GM12878 (cell line): ENCODE measurements at regions not wholly inside any gene's neighbourhood (a gene's known extent, or its start where the extent isn't known, plus 50 kb on each side); places are given as distances from the start of the nearest gene placed in this dataset.

Source experiments
- ATAC-seq: fragments of 200-7000 bp; cut with Tn5 transposase; 3 replicates; pipeline ENCODE4 v1.9.1; 2020; ENCODE audit warnings: mild to moderate bottlenecking, moderate library complexity
- BruUV-seq: library from RNA; stranded (reverse); fragments of 400-500 nt; replicated peaks from 2 replicates; lab custom pipeline; 2021; lab: Mats Ljungman, UMichigan
- CTCF ChIA-PET: fragments of 300-600 bp; sonication (Branson Sonifier 250); formaldehyde crosslinking; extraction: SDS; loops from one replicate; lab custom pipeline; 2021; ENCODE audit warnings: inconsistent platforms; lab: Yijun Ruan, JAX
- POLR2A ChIA-PET: fragments of 350-600 bp; formaldehyde crosslinking; extraction: SDS; loops from one replicate; lab custom pipeline; 2021; ENCODE audit warnings: inconsistent platforms; lab: Charles Lee
- RAD21 ChIA-PET: fragments of 300-600 bp; sonication (Branson Sonifier 250); formaldehyde crosslinking; loops from one replicate; lab custom pipeline; 2023; ENCODE audit warnings: antibody characterized with exemption; ENCODE audit not compliant: unreplicated experiment; lab: Charles Lee
- SMC1A ChIA-PET: fragments of 300-600 bp; sonication (Branson Sonifier 250); formaldehyde crosslinking; loops from one replicate; lab custom pipeline; 2023; ENCODE audit not compliant: unreplicated experiment, uncharacterized antibody; lab: Charles Lee
- DNase-seq: peaks from one replicate; pipeline ENCODE4 v3.0.0-alpha.2; 2011; ENCODE audit warnings: low read depth, low spot score
- FAIRE-seq: peaks from 3 replicates; lab custom pipeline; 2011; peaks lifted over from hg19 to GRCh38; lab: Jason Lieb, UNC
- H2AFZ ChIP-seq: 2 replicates; pipeline ENCODE4 v1.6.0; 2011; ENCODE audit warnings: low read depth, low read length, control low read depth; ENCODE audit not compliant: control insufficient read depth
- H3K27ac ChIP-seq: 2 replicates; pipeline ENCODE4 v1.5.1; 2011; ENCODE audit warnings: control low read depth; ENCODE audit not compliant: control insufficient read depth, insufficient read depth
- H3K27me3 ChIP-seq, 2 experiments: replicated peaks in 1 of 2; 2 replicates each; pipeline versions ENCODE4 v1.6.0 to v1.6.1; 2011; ENCODE audit warnings: low read length in 1 of 2; ENCODE audit not compliant: control insufficient read depth in 2 of 2, insufficient read depth in 2 of 2
- H3K36me3 ChIP-seq, 2 experiments: 2 replicates each; pipeline ENCODE4 v1.5.1; 2011; ENCODE audit warnings: low read length in 1 of 2; ENCODE audit not compliant: control insufficient read depth in 2 of 2, insufficient read depth in 2 of 2
- H3K4me1 ChIP-seq: 2 replicates; pipeline ENCODE4 v1.6.1; 2011; ENCODE audit warnings: mild to moderate bottlenecking, low read length, moderate library complexity, mixed read lengths; ENCODE audit not compliant: control insufficient read depth, insufficient read depth
- H3K4me2 ChIP-seq: 2 replicates; pipeline ENCODE4 v1.6.0; 2011; ENCODE audit warnings: control low read depth; ENCODE audit not compliant: control insufficient read depth, insufficient read depth
- H3K4me3 ChIP-seq: fragments of 200-600 bp; sonication (generic); 2 replicates; pipeline ENCODE4 v1.5.1; 2016
- H3K79me2 ChIP-seq: 2 replicates; pipeline ENCODE4 v1.6.0; 2011; ENCODE audit warnings: low read length; ENCODE audit not compliant: control insufficient read depth, insufficient read depth
- H3K9ac ChIP-seq: 2 replicates; pipeline ENCODE4 v1.8.0; 2011; ENCODE audit warnings: low read length, control low read depth, mixed read lengths; ENCODE audit not compliant: control insufficient read depth, insufficient read depth
- H3K9me3 ChIP-seq: replicated peaks from 3 replicates; pipeline ENCODE4 v1.5.1; 2011; ENCODE audit warnings: mild to moderate bottlenecking, low read length; ENCODE audit not compliant: control insufficient read depth, insufficient read depth
- H4K20me1 ChIP-seq: 2 replicates; pipeline ENCODE4 v1.6.0; 2011; ENCODE audit not compliant: control insufficient read depth, insufficient read depth
- MEF2A ChIP-seq: IDR thresholded peaks from 2 replicates; pipeline ENCODE4 v1.6.1; 2011; ENCODE audit warnings: low read depth, mild to moderate bottlenecking, low read length, moderate library complexity; ENCODE audit not compliant: insufficient read depth
- SPI1 ChIP-seq: IDR thresholded peaks from 2 replicates; pipeline ENCODE4 v1.6.1; 2011; ENCODE audit warnings: low read depth, mild to moderate bottlenecking, low read length, moderate library complexity, borderline replicate concordance; ENCODE audit not compliant: insufficient read depth
- WGBS: methylation state at CpG from one replicate; pipeline ENCODE4 v1.1.6; 2016; ENCODE audit warnings: low lambda C conversion rate; ENCODE audit not compliant: insufficient replicate concordance, insufficient coverage; ENCODE audit errors: missing lambda C conversion rate; 5-methylcytosine and 5-hydroxymethylcytosine counted together
- in situ Hi-C: fragments of 300-500 bp; cut with MboI; formaldehyde crosslinking; loops from 9 replicates; pipeline ENCODE4 v1.14.3; 2018; ENCODE audit warnings: mixed read lengths
- intact Hi-C: fragments of 100-400 bp; cut with micrococcal nuclease; formaldehyde crosslinking; loops from one replicate; pipeline ENCODE4 v1.14.2; 2022; ENCODE audit not compliant: unreplicated experiment
- TF ChIP-seq, protein P1 (sequence below), 3 experiments: IDR thresholded peaks in 2 of 3; conservative IDR thresholded peaks in 1 of 3; 2 replicates each; pipeline ENCODE4 v1.5.1; 2011; ENCODE audit warnings: low read depth in 3 of 3, low read length in 3 of 3, mild to moderate bottlenecking in 3 of 3, control low read depth in 2 of 3, moderate library complexity in 2 of 3, inconsistent platforms in 1 of 3, mixed read lengths in 1 of 3; ENCODE audit not compliant: control insufficient read depth in 2 of 3, insufficient read depth in 1 of 3; ENCODE audit errors: extremely low read depth in 1 of 3

DNA sequence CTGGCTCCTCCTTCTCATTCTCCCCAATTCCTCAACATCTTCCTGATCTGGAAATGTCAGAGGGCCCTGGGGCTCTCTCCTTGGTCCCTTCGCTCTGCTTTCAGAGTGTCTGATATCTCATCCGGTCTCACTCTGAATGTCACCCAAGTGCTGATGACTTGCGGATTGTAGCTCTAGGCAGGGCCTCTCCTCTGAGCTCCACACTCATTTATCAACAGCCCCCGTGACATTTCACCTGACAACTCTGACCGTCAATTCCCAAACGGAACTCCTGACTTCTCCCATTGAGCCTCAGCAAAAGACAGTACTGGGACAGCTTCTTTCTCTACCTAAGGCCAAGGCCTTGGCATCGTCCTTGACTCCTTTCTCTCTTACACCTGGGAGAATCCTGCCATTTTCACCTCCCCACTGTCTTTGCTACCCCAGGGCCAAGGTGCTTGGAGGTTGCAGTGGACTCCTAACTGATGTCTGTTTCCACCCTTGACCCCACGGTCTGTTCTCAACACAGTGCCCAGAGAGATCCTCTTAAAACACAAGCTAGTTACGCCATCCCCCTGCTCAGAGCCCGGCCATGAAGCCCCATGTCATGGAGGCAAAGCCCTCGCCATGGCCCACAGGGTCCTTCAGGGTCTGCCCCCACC lies 57.5 kb upstream of the THY1 start:
- in situ Hi-C loops, result loop anchor here (5.0 kb wide), 1 partner anchor 57 kb away; no protein-coding TSS in a partner anchor
- H3K9me3 ChIP-seq, result no peaks in the 10 kb centered on the region; the same call in 2 of the 3 replicates
- no peak overlapping the region for H2AFZ ChIP-seq
- intact Hi-C loops, result loop anchor here (1.0 to 10.0 kb wide), 6 partner anchors 54 to 744 kb away; partner anchors contain the start of gene NECTIN1
- RAD21 ChIA-PET, result interaction anchor here (0.8 to 2.4 kb wide), 7 partner anchors 54 to 628 kb away, joined by 3 to 13 read pairs (median 4); partner anchors contain the start of gene NECTIN1
- H4K20me1 ChIP-seq, result no peaks in the 10 kb centered on the region
- DNase-seq, result no peak
- SMC1A ChIA-PET, result interaction anchor here (0.8 to 2.0 kb wide), 5 partner anchors 13 to 628 kb away, joined by 4 to 6 read pairs (median 5); no protein-coding TSS in a partner anchor
- no peak overlapping the region for H3K27ac ChIP-seq
- H3K79me2 ChIP-seq, result no peaks in the 10 kb centered on the region
- no peak for FAIRE-seq
- H3K36me3 ChIP-seq, result no peaks in the 10 kb centered on the region
- TF ChIP-seq SPI1, result no peak
- no peaks in the 10 kb centered on the region for H3K4me1 ChIP-seq
- CTCF ChIA-PET, result interaction anchor here (0.6 to 2.0 kb wide), 12 partner anchors 13 to 628 kb away, joined by 3 to 13 read pairs (median 5); no protein-coding TSS in a partner anchor
- H3K27me3 ChIP-seq, result no peaks in the 10 kb centered on the region; a peak in 1 of 4 replicates
- no peak overlapping the region for H3K4me2 ChIP-seq
- POLR2A ChIA-PET, result no interaction called here
- 41% methylated on average over 11 of the region's 11 CpGs for WGBS
- BruUV-seq, result no TSS peak
- no peak overlapping the region for H3K4me3 ChIP-seq
- H3K9ac ChIP-seq, result no peak overlapping the region
- ATAC-seq, result no peak

DNA sequence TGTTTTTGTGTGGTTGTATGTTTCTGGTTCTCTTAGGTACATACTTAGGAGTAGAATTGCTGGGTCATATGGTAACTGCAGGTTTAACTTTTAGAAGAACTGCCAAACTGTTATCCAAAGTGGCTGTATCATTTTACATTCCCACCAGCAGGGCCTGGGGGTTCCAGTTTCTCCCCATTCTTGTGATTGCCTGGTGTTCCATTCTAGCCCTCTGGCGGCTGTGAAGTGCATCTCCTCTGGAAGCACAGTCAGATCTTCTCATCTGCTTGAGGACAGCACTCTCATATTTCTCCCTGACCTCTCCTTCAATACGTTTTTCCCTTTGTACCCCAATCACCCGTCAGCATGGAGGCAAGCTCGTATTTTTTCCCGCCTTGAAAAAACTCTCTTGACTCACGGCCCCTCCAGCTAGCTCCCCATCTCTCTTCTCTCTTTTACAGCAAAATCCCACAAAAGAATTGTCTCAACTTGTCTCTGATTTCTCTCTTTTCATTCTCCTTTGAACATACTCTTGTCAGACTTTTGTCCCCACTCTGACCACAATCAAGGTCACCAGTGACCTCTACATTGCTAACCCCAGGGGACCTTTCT lies 56.8 kb upstream of the THY1 start:
- Histone ChIP-seq H2AFZ (no peak overlapping the region), H3K4me3 (no peak overlapping the region), H3K27ac (no peak overlapping the region), H3K9ac (no peak overlapping the region), H3K4me1 (no peaks in the 10 kb centered on the region), H3K79me2 (no peaks in the 10 kb centered on the region), H3K36me3 (no peaks in the 10 kb centered on the region), H3K9me3 (no peaks in the 10 kb centered on the region; the same call in 2 of the 3 replicates), H3K27me3 (no peaks in the 10 kb centered on the region; a peak in 1 of 4 replicates), H4K20me1 (no peaks in the 10 kb centered on the region), H3K4me2 (no peak overlapping the region)
- ATAC-seq, result 0 out of 3 replicates have a peak, but pooled peaks have one; percentile 12
- ChIA-PET CTCF (interaction anchor here (1.1 to 2.0 kb wide), 10 partner anchors 33 to 628 kb away, joined by 3 to 13 read pairs (median 5); no protein-coding TSS in a partner anchor), RAD21 (interaction anchor here (1.1 to 2.4 kb wide), 6 partner anchors 54 to 629 kb away, joined by 3 to 13 read pairs (median 4); partner anchors contain the start of gene NECTIN1), SMC1A (interaction anchor here (0.8 to 2.0 kb wide), 5 partner anchors 14 to 628 kb away, joined by 4 to 6 read pairs (median 5); no protein-coding TSS in a partner anchor), POLR2A (no interaction called here)
- BruUV-seq, result no TSS peak
- no peak for FAIRE-seq
- no peak for DNase-seq
- WGBS, result 20% methylated on average over 6 of the region's 6 CpGs
- in situ Hi-C loops, result loop anchor here (5.0 kb wide), 1 partner anchor 58 kb away; no protein-coding TSS in a partner anchor
- TF ChIP-seq, protein P1, sequence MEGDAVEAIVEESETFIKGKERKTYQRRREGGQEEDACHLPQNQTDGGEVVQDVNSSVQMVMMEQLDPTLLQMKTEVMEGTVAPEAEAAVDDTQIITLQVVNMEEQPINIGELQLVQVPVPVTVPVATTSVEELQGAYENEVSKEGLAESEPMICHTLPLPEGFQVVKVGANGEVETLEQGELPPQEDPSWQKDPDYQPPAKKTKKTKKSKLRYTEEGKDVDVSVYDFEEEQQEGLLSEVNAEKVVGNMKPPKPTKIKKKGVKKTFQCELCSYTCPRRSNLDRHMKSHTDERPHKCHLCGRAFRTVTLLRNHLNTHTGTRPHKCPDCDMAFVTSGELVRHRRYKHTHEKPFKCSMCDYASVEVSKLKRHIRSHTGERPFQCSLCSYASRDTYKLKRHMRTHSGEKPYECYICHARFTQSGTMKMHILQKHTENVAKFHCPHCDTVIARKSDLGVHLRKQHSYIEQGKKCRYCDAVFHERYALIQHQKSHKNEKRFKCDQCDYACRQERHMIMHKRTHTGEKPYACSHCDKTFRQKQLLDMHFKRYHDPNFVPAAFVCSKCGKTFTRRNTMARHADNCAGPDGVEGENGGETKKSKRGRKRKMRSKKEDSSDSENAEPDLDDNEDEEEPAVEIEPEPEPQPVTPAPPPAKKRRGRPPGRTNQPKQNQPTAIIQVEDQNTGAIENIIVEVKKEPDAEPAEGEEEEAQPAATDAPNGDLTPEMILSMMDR (IDR thresholded peaks at IDR 0.05 in 2 of 3, conservative IDR thresholded peaks at IDR 0.05 in 1 of 3; ENCODE audit: control insufficient read depth in 2 of 3, extremely low read depth in 1 of 3, insufficient read depth in 1 of 3, low read depth in 3 of 3, low read length in 3 of 3), result peak; percentile 42 to 62 (median 42); a peak in 5 of 6 replicates
- no peak for TF ChIP-seq MEF2A
- intact Hi-C loops, result loop anchor here (2.0 to 10.0 kb wide), 5 partner anchors 135 to 745 kb away; partner anchors contain the start of gene NECTIN1
